ENCODE measurements at regions not wholly inside any gene's neighbourhood (a gene's known extent, or its start where the extent isn't known, plus 50 kb on each side); places are given as distances from the start of the nearest gene placed in this dataset.

DNA sequence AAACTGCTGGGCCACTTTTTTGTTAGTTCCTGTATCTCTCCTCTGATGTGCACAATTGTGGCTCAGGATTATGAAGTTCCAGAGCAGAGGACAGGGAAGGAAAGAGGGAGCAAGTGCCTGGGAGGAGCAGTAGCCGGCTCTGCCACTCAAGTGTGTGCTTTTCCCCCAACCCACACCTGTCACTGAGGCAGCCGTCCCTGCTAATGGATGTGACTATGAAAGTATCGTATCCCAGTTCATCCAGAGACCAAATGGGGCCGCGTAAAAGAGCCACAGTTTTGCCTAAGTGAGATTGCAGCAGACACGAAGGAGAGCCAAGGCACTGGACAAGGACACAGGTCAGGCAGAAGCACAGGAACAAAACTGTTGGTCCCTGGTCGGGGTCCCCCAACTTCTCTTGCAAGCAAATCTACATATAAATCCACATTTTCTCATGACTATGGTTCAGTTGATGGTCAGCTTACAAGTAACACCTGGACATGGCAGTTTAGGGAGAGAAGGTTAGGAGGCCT, 204.7 kb downstream of the RHOU start:
- H3K9ac ChIP-seq = no peak overlapping the region
- no peak overlapping the region for H2AFZ ChIP-seq (ENCODE audit: low read depth)
- H3K79me2 ChIP-seq (ENCODE audit: insufficient read depth, low read depth) = no peaks in the 10 kb centered on the region
- H3K27me3 ChIP-seq (ENCODE audit: insufficient read depth, low read depth) = no peaks in the 10 kb centered on the region
- H4K20me1 ChIP-seq (ENCODE audit: insufficient read depth) = no peaks in the 10 kb centered on the region
- no peaks in the 10 kb centered on the region for H3K4me1 ChIP-seq (ENCODE audit: low read depth, poor library complexity, severe bottlenecking)
- no peak overlapping the region for H3K27ac ChIP-seq
- H3K4me3 ChIP-seq (IDR thresholded peaks at IDR 0.05; ENCODE audit: insufficient read depth, low read depth, low read length) = no peak overlapping the region
- H3K4me2 ChIP-seq = no peak overlapping the region
- TF ChIP-seq, protein P1, sequence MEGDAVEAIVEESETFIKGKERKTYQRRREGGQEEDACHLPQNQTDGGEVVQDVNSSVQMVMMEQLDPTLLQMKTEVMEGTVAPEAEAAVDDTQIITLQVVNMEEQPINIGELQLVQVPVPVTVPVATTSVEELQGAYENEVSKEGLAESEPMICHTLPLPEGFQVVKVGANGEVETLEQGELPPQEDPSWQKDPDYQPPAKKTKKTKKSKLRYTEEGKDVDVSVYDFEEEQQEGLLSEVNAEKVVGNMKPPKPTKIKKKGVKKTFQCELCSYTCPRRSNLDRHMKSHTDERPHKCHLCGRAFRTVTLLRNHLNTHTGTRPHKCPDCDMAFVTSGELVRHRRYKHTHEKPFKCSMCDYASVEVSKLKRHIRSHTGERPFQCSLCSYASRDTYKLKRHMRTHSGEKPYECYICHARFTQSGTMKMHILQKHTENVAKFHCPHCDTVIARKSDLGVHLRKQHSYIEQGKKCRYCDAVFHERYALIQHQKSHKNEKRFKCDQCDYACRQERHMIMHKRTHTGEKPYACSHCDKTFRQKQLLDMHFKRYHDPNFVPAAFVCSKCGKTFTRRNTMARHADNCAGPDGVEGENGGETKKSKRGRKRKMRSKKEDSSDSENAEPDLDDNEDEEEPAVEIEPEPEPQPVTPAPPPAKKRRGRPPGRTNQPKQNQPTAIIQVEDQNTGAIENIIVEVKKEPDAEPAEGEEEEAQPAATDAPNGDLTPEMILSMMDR (conservative IDR thresholded peaks at IDR 0.05; ENCODE audit: low read depth, low read length) = no peak
- H3K36me3 ChIP-seq (ENCODE audit: insufficient read depth) = no peaks in the 10 kb centered on the region

DNA sequence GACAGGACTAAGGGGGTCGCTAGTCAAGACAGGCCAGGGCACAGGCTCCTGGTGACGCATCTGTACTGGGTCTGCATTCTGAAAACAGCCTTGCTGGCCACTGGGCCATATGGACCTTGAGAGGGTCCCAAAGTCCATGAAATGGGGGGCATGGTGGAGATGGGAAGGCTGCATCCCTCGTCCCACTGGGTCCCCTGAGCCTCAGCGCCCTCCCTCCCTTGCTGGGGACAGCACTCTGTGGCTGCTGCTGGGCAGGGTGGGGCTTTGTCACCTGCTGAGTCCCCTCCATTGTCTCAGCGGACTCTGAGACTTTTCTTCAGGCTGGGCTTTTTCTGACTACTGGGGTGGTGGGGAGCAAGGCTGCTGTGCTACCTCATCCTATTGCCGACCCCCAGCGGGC, 205.2 kb downstream of the RHOU start:
- H3K4me1 ChIP-seq (ENCODE audit: low read depth, poor library complexity, severe bottlenecking) = no peaks in the 10 kb centered on the region
- H2AFZ ChIP-seq (ENCODE audit: low read depth) = no peak overlapping the region
- H3K36me3 ChIP-seq (ENCODE audit: insufficient read depth) = no peaks in the 10 kb centered on the region
- TF ChIP-seq, protein P1 (conservative IDR thresholded peaks at IDR 0.05; ENCODE audit: low read depth, low read length) = no peak
- H3K9ac ChIP-seq = no peak overlapping the region
- H3K4me3 ChIP-seq (IDR thresholded peaks at IDR 0.05; ENCODE audit: insufficient read depth, low read depth, low read length) = no peak overlapping the region
- H3K79me2 ChIP-seq (ENCODE audit: insufficient read depth, low read depth) = no peaks in the 10 kb centered on the region
- no peaks in the 10 kb centered on the region for H4K20me1 ChIP-seq (ENCODE audit: insufficient read depth)
- H3K27ac ChIP-seq = no peak overlapping the region
- H3K27me3 ChIP-seq (ENCODE audit: insufficient read depth, low read depth) = no peaks in the 10 kb centered on the region
- no peak overlapping the region for H3K4me2 ChIP-seq

DNA sequence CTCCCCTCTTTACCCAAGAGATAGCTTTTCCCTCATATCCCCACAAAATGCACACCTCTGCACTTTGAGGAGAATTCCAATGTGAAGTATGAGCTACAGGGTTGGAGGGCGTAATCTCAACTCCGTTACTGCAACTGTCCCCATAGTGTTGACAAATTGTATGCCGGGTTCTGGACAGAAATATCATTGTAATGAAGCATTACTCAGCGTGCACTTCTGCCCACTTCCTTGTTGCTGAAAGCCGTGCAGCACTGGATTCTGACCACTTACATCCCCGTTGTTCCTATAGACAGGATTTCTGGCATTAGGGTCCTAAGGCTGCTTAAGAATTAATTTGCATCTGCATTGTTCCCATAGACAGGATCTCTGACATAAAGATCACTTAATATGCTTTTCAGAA, 205.6 kb downstream of the RHOU start:
- H3K27me3 ChIP-seq (ENCODE audit: insufficient read depth, low read depth) = no peaks in the 10 kb centered on the region
- no peaks in the 10 kb centered on the region for H3K36me3 ChIP-seq (ENCODE audit: insufficient read depth)
- H3K79me2 ChIP-seq (ENCODE audit: insufficient read depth, low read depth) = no peaks in the 10 kb centered on the region
- no peak overlapping the region for H3K9ac ChIP-seq
- no peaks in the 10 kb centered on the region for H4K20me1 ChIP-seq (ENCODE audit: insufficient read depth)
- H3K4me2 ChIP-seq = no peak overlapping the region
- TF ChIP-seq, protein P1 (conservative IDR thresholded peaks at IDR 0.05; ENCODE audit: low read depth, low read length) = no peak
- no peaks in the 10 kb centered on the region for H3K4me1 ChIP-seq (ENCODE audit: low read depth, poor library complexity, severe bottlenecking)
- no peak overlapping the region for H2AFZ ChIP-seq (ENCODE audit: low read depth)
- no peak overlapping the region for H3K27ac ChIP-seq
- H3K4me3 ChIP-seq (IDR thresholded peaks at IDR 0.05; ENCODE audit: insufficient read depth, low read depth, low read length) = no peak overlapping the region

DNA sequence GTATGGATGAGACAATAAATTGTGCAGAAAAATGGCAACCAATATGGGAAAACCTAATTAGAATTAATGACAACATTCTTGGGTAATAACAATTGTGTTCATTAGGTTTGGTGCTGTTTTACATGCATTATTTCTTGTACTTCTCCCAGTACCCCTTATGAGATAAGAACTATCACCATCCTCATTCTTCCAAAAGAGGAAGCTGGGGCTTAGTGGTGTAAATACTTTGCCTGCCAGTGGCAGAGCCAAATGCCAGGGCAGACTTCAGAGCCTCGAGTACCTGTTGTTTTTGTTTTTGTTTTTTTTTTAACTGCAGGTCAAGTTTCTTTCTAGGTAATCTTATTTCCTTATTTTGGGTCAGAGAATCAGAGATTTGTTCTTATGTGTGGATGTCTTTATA, 206.4 kb downstream of the RHOU start:
- Histone ChIP-seq H3K9ac (no peak overlapping the region), H3K79me2 (ENCODE audit: insufficient read depth, low read depth) (no peaks in the 10 kb centered on the region), H3K27ac (no peak overlapping the region), H3K36me3 (ENCODE audit: insufficient read depth) (no peaks in the 10 kb centered on the region), H3K4me1 (ENCODE audit: low read depth, poor library complexity, severe bottlenecking) (no peaks in the 10 kb centered on the region), H3K4me3 (IDR thresholded peaks at IDR 0.05; ENCODE audit: insufficient read depth, low read depth, low read length) (no peak overlapping the region), H2AFZ (ENCODE audit: low read depth) (no peak overlapping the region), H4K20me1 (ENCODE audit: insufficient read depth) (no peaks in the 10 kb centered on the region), H3K27me3 (ENCODE audit: insufficient read depth, low read depth) (no peaks in the 10 kb centered on the region), H3K4me2 (no peak overlapping the region)
- TF ChIP-seq, protein P1 (conservative IDR thresholded peaks at IDR 0.05; ENCODE audit: low read depth, low read length) = no peak
